ENCODE measurements at regions not wholly inside any gene's neighbourhood (a gene's known extent, or its start where the extent isn't known, plus 50 kb on each side); places are given as distances from the start of the nearest gene placed in this dataset.

- no peak for DNase-seq (ENCODE audit: low read depth in 2 of 2)
Observed at GRCh38 chr18:67665266-67665665, 148.7 kb upstream of the DSEL start.

GRCh38 chr18:67662996-67663395 lies 146.5 kb upstream of the DSEL start:
- no peak for DNase-seq (ENCODE audit: low read depth in 2 of 2)

- DNase-seq (ENCODE audit: low read depth in 2 of 2): no peak
Observed at GRCh38 chr18:67661555-67661954, 145.0 kb upstream of the DSEL start.

GRCh38 chr18:67654101-67654500 lies 137.6 kb upstream of the DSEL start:
- no peak for DNase-seq (ENCODE audit: low read depth in 2 of 2)

- DNase-seq (ENCODE audit: low read depth in 2 of 2): no peak
Observed at GRCh38 chr18:67652288-67652687, 135.8 kb upstream of the DSEL start.

- DNase-seq (ENCODE audit: low read depth in 2 of 2): no peak
Observed at GRCh38 chr18:67651438-67651837, 134.9 kb upstream of the DSEL start.

- peak in 1 of 2 experiments; percentile 62 for DNase-seq (ENCODE audit: low read depth in 2 of 2)
Observed at GRCh38 chr18:67650686-67651385, 134.3 kb upstream of the DSEL start.

GRCh38 chr18:67646890-67647289 lies 130.4 kb upstream of the DSEL start:
- DNase-seq (ENCODE audit: low read depth in 2 of 2): no peak

GRCh38 chr18:67644226-67644625 lies 127.7 kb upstream of the DSEL start:
- DNase-seq (ENCODE audit: low read depth in 2 of 2): no peak

GRCh38 chr18:67639872-67640271 lies 123.4 kb upstream of the DSEL start:
- DNase-seq (ENCODE audit: low read depth in 2 of 2): no peak

GRCh38 chr18:67636597-67637385 lies 120.3 kb upstream of the DSEL start:
- DNase-seq (ENCODE audit: low read depth in 2 of 2): no peak

- DNase-seq (ENCODE audit: low read depth in 2 of 2): no peak
Observed at GRCh38 chr18:67634631-67635338, 118.3 kb upstream of the DSEL start.

GRCh38 chr18:67633939-67634338 lies 117.4 kb upstream of the DSEL start:
- DNase-seq (ENCODE audit: low read depth in 2 of 2): no peak

GRCh38 chr18:67621906-67622305 lies 105.4 kb upstream of the DSEL start:
- no peak for DNase-seq (ENCODE audit: low read depth in 2 of 2)

GRCh38 chr18:67621049-67621713 lies 104.7 kb upstream of the DSEL start:
- no peak for DNase-seq (ENCODE audit: low read depth in 2 of 2)

- no peak for DNase-seq (ENCODE audit: low read depth in 2 of 2)
Observed at GRCh38 chr18:67618061-67618460, 101.5 kb upstream of the DSEL start.

- no peak for DNase-seq (ENCODE audit: low read depth in 2 of 2)
Observed at GRCh38 chr18:67615876-67616275, 99.4 kb upstream of the DSEL start.

- DNase-seq (ENCODE audit: low read depth in 2 of 2): no peak
Observed at GRCh38 chr18:67613731-67614130, 97.2 kb upstream of the DSEL start.

GRCh38 chr18:67612281-67612680 lies 95.8 kb upstream of the DSEL start:
- DNase-seq (ENCODE audit: low read depth in 2 of 2): no peak

- DNase-seq (ENCODE audit: low read depth in 2 of 2): peak; percentile 27 to 33
Observed at GRCh38 chr18:67608615-67609273, 92.2 kb upstream of the DSEL start.

GRCh38 chr18:67608191-67608590 lies 91.7 kb upstream of the DSEL start:
- no peak for DNase-seq (ENCODE audit: low read depth in 2 of 2)
